Sciatic nerve (tissue), 2 donors: ENCODE measurements at regions not wholly inside any gene's neighbourhood (a gene's known extent, or its start where the extent isn't known, plus 50 kb on each side); places are given as distances from the start of the nearest gene placed in this dataset.
A peak's percentile ranks its signal among the peaks of the same experiment; 100 is the strongest.
"Not testable (repeated sequence)": the region's sequence is repeated elsewhere in the genome, so short reads cannot be mapped to it uniquely, and the experiment has no call there.

Experiments
- ATAC-seq: fragments of 200-7000 bp; cut with Tn5 transposase; one replicate; pipeline ENCODE4 v1.9.1; 2020; ENCODE audit warnings: mild to moderate bottlenecking, moderate library complexity
- DNase-seq: peaks from one replicate; pipeline ENCODE4 v3.0.0-alpha.2; 2020; ENCODE audit warnings: low spot score
- intact Hi-C: fragments of 100-400 bp; cut with DNase I; formaldehyde crosslinking; loops from one replicate; pipeline ENCODE4 v1.14.2; 2022
- donor health status: DM: no; HTN: no; CAD: no.
- donor health status: DM: no; HTN: no; CAD: no.

- ATAC-seq (no peak), DNase-seq (no peak)
- intact Hi-C loops, result no loop called here
Measured at GRCh38 chr2:168300460-168300859, 53.1 kb upstream of the STK39 start.

GRCh38 chr2:168304024-168304681 lies 56.8 kb upstream of the STK39 start:
- intact Hi-C loops, result no loop called here
- no peak for ATAC-seq
- DNase-seq, result no peak

- DNase-seq (no peak), ATAC-seq (no peak)
- intact Hi-C loops, result no loop called here
Measured at GRCh38 chr2:168307379-168307778, 60.0 kb upstream of the STK39 start.

GRCh38 chr2:168310580-168310979 lies 63.2 kb upstream of the STK39 start:
- ATAC-seq, result no peak
- DNase-seq, result no peak
- intact Hi-C loops, result no loop called here

GRCh38 chr2:168311261-168311910 lies 64.0 kb upstream of the STK39 start:
- no peak for DNase-seq
- ATAC-seq, result peak; percentile 20
- intact Hi-C loops, result no loop called here

- intact Hi-C loops, result no loop called here
- DNase-seq (no peak), ATAC-seq (no peak)
Measured at GRCh38 chr2:168312036-168312822, 64.8 kb upstream of the STK39 start.

DNA sequence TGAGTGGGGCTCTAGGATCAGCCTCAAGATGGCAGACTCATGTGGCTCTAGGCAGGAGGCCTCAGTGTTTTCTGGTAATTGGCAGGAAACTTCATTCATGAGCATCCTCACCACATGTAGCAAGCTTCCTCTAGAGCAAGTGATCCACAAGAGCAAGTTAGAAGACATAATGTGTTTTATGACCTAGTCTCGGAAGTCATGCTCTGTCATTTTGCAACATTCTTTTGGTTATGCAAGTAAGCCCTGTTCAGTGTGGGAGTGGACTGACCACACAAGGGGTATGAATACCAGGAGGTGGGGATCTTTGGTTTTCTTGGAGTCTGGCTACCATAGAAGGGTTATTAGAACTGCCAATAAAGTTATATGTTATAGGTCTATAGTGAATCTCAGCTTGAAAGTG lies 66.8 kb upstream of the STK39 start:
- ATAC-seq (no peak), DNase-seq (no peak)
- intact Hi-C loops, result no loop called here

DNA sequence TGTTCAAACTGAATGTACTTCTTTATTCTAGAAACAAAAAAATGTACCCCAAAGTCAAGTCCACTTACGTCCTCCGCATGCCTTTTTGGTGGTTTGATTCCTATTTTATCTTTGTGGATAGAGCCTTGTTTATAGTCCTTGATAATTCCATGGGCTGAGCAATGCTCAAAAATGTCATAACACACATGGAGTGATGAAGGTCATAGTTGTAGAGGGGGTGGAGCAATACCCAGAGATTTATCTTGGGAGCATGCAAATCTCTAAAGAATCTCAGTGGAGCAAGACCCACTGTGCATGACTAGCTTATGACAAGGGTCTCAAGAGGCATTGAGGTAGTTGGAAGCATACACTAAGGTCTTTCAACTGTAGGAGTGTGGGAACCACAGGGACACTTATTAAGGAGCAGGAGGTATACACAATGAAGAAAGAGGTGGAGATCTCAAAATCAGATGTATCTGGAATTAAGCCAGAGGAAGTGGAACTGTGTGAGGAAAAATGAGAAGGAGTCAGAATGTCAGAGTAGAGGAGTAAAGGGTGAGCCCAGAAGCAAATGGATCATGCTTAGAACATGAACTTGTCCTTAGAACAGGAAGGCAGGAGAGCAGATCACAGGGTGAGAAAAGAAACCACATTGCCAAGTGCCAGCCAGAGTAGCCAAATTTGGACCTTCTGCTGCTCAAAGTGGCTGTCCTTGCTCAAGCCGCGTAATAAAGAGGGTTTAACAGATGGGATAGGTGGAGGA lies 68.1 kb upstream of the STK39 start:
- DNase-seq (no peak), ATAC-seq (no peak)
- intact Hi-C loops, result no loop called here

DNA sequence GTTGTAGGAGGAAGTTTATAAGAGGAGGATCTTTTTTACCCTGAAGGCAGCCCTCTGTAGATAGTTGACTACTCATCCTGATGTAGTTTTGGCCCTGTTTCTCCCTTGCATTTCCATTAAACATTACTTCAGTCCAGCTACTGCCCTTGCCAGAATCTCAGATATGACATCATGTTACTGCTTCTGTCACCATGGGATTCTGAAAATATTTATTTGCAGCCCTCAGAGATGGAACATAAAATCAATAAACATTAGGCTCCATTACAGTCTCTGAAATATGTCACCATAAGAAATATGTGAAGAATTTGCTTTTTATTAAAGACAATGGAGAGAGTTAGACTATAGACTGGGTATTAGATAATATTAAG lies 68.7 kb upstream of the STK39 start:
- intact Hi-C loops, result no loop called here
- no peak for DNase-seq
- ATAC-seq, result no peak

DNA sequence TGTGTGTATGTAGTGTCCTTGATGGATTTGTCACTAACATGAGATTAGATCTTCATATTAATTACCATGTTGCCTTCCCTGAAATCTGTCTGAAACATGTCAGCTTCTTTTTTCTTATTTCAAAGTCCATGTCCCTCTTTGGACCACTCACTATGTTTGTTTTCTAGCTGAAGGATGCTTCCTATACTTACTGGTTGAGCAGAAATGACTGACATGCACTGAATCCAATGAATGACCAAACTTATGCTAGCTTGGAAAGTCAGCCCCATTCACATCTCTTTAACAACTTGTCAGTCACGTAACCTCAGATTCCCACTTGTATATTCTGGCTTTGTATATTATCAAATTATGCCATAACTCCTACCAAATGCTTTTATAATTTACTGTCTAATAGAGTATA lies 69.9 kb upstream of the STK39 start:
- intact Hi-C loops, result no loop called here
- ATAC-seq, result no peak
- no peak for DNase-seq

- intact Hi-C loops, result no loop called here
- DNase-seq (no peak), ATAC-seq (no peak)
Measured at GRCh38 chr2:168320267-168320666, 72.9 kb upstream of the STK39 start.

GRCh38 chr2:168322325-168323007 lies 75.1 kb upstream of the STK39 start:
- no peak for ATAC-seq
- DNase-seq, result no peak
- intact Hi-C loops, result no loop called here

- intact Hi-C loops, result no loop called here
Measured at GRCh38 chr2:168323529-168324021, 76.2 kb upstream of the STK39 start.

DNA sequence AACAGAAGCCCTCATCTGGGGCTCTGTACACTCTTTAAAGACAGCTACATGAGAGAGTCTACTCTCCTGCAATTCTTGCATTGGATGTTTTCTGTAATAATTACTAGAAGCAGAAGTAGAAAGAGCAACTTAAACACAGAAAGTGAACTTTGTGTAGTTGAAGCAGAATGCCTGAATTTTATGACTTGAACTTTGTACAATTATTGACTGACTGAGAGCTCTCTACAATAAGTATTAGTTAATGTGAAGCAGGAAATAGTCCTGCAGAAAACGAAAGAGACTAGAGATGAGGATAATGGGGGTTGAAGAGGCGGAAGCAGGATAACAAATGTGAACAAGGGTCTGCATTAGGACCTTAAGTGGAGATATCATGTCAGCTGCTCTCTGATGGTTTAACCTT lies 79.2 kb upstream of the STK39 start:
- DNase-seq (no peak), ATAC-seq (no peak)
- intact Hi-C loops, result no loop called here

More at GRCh38 chr2:168323529-168324021, 76.2 kb upstream of the STK39 start:
- ATAC-seq (no peak), DNase-seq (no peak)

DNA sequence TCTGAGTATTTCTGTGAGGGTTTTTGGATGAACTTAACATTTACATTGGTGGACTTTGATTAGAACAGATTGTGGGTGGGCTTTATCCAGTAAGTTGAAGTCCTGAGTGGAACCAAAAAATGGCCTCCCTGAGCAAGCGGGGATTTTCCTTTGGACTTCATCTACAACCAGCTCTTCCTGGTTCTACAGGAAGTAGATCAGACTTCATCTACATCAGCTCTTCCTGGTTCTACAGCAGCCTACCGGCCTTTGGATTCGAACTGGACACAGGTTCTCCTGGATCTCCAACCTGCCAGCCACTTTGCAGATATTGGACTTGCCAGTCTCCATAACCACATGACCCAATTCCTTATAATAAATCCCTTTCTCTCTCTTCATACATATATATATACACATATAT lies 79.9 kb upstream of the STK39 start:
- ATAC-seq (no peak), DNase-seq (no peak)
- intact Hi-C loops, result no loop called here

DNA sequence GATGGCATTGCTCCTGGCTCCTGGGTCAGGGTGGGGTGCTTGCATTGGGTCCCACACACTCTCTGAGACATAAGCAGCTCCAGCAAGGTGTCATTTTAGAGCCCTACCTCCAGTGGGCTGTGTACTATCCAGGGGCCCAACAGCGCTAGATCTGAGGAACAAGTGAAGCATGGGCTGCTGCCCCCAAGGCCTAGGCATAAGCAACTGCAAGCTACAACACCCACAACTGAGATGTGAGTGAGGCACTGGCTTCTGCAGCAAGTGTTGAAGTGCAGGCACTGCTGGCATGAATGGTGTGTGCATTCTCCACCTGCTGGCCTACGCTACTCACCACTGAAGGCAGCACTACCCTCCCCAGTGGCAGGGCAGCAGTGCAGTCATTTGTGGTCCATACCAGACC lies 81.0 kb upstream of the STK39 start:
- no peak for ATAC-seq
- no peak for DNase-seq
- intact Hi-C loops, result no loop called here

DNA sequence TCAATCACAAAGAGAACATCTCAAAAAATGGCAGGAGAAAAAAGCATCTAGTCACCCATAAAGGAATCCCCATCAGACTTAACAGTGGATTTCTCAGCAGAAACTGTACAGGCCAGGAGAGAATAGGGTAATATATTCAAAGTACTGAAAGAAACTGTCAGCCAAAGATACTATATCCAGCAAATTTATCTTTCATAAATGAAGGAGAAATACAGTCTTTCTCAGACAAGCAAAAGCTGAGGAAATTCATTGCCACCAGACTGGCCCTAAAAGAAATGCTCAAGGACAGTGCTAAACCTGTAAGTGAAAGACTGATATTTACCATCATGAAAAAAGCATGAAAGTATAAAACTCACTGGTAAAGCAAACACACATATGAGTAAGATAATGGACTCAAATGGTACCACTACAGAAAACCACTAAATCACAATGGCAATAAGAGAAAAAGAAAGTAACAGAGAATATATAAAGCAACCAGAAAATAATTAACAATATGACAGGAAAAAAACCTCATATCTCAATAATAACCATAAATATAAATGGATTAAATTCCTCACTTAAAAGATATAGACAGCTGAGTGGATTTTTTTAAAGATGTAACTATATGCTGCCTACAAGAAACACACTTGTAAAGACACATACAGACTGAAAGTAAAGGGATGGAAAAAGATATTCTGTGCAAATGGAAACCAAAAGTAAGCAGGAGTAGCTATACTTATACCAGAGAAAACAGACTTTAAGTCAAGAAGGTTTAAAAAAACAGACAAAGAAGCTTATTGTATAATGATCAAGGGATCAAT lies 83.4 kb upstream of the STK39 start:
- DNase-seq (no peak), ATAC-seq (no peak)
- intact Hi-C loops, result no loop called here

- ATAC-seq, intact Hi-C loops, DNase-seq: not testable (repeated sequence)
Measured at GRCh38 chr2:168335254-168335653, 87.9 kb upstream of the STK39 start.
